Ishikawa (cell line): ENCODE measurements at regions not wholly inside any gene's neighbourhood (a gene's known extent, or its start where the extent isn't known, plus 50 kb on each side); places are given as distances from the start of the nearest gene placed in this dataset.

ENCODE experiments used
- TEAD4 ChIP-seq: IDR thresholded peaks from 2 replicates; pipeline ENCODE4 v1.6.1; 2012
- USF1 ChIP-seq: IDR thresholded peaks from 2 replicates; pipeline ENCODE4 v1.6.1; 2012

- TF ChIP-seq TEAD4 (no peak), USF1 (no peak)
These were observed 107.7 kb upstream of the SLC38A2 start for GRCh38 chr12:46480316-46480715.
